ENCODE measurements at regions not wholly inside any gene's neighbourhood (a gene's known extent, or its start where the extent isn't known, plus 50 kb on each side); places are given as distances from the start of the nearest gene placed in this dataset.

GRCh38 chr9:104028827-104029226 is 65.3 kb upstream of the SMC2 start:
- no peak for DNase-seq (ENCODE audit: low read depth)
